HG03045 (cell line): ENCODE measurements at regions not wholly inside any gene's neighbourhood (a gene's known extent, or its start where the extent isn't known, plus 50 kb on each side); places are given as distances from the start of the nearest gene placed in this dataset.
"Not testable (repeated sequence)": the region's sequence is repeated elsewhere in the genome, so short reads cannot be mapped to it uniquely, and the experiment has no call there.

ENCODE experiments used
- ATAC-seq: cut with Tn5 transposase; IDR thresholded peaks from one replicate; pipeline ENCODE4 v1.9.1; 2021; ENCODE audit warnings: mild to moderate bottlenecking, moderate library complexity; ENCODE audit not compliant: unreplicated experiment

DNA sequence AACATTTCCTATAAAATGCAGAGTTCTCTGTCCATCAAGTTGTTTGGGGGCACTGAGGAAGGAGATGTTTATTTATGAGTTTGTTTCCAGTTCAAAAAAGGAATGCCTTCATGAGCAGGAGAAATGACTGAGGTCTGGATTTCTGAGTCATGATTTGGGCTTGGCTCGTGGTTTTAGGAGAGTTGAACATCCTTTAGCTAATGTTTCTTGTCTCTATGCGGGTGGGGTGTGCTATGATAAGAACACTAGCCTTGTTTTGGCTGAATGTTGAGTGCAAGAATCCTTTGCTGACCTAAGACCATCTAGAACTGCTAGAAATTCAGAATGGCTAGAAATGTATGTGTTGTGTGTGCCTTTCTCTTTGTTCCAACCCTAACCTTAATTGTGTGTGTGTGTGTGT is 59.1 kb upstream of the NBPF11 start:
- ATAC-seq: not testable (repeated sequence)

DNA sequence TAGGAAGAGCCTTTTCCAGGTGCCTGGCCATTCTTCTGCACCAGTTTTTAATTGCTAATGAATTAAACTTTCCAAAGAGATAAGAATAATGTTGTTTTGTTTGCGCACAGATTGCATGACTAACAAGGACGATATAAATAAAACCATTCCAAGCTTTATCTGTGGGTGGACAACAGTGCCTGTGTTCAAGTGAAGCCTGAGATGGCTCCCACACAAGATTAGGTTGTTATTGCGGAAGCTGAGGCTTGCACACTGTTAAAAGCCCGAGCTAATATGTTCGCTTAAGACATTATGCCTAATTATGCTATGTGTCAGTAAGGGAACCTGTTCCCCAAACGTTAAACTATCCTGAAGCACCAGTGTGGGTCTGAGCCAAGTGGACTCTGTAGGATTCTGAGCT is 58.5 kb upstream of the NBPF11 start:
- ATAC-seq: not testable (repeated sequence)

DNA sequence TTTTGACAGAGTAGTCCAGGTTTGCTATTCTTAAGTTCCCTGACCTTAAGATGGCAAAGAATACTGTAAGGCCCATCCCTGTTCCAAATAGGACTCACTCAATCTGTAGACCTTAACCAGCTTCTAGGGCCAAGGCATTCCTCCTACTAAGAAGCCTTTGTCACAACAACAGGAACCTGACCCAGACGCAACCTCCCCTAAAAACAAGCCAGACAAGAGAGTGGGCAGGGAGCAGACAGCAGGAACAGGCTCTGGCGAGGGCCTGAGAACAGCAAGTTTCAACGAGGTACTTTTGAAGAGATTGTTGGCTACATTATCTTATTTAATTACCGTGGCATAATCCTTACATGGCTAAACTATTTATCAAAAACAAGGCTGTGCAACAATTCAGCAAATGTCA is 58.1 kb upstream of the NBPF11 start:
- not testable (repeated sequence) for ATAC-seq

GRCh38 chr1:148202013-148202412 is 49.9 kb upstream of the NBPF11 start:
- ATAC-seq: not testable (repeated sequence)
